ENCODE measurements at regions not wholly inside any gene's neighbourhood (a gene's known extent, or its start where the extent isn't known, plus 50 kb on each side); places are given as distances from the start of the nearest gene placed in this dataset.

DNA sequence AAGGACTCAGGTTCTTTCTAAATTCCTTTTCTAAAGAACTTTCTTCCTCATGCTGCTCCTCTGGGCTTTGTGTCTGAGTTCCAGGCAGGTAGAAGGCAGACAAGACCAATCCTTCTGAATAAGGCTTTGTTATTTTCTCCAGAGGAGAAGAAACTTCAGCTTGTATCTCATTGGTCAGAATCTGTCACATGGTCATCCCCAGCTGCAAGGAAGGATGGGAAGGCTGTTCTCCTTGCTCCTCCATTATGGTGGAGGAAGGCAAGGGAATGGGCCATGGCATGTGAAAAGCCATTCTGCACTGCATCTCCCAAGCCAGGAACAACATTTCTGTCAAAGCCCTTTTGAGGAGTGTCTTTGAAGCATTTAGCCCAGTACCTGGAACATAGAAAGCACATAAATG is 50.6 kb upstream of the NTPCR start:
- H3K4me3 ChIP-seq (ENCODE audit: control insufficient read depth, low read depth, low read length), result no peak overlapping the region
- DNase-seq (ENCODE audit: low read depth), result no peak
- TF ChIP-seq, protein P1, sequence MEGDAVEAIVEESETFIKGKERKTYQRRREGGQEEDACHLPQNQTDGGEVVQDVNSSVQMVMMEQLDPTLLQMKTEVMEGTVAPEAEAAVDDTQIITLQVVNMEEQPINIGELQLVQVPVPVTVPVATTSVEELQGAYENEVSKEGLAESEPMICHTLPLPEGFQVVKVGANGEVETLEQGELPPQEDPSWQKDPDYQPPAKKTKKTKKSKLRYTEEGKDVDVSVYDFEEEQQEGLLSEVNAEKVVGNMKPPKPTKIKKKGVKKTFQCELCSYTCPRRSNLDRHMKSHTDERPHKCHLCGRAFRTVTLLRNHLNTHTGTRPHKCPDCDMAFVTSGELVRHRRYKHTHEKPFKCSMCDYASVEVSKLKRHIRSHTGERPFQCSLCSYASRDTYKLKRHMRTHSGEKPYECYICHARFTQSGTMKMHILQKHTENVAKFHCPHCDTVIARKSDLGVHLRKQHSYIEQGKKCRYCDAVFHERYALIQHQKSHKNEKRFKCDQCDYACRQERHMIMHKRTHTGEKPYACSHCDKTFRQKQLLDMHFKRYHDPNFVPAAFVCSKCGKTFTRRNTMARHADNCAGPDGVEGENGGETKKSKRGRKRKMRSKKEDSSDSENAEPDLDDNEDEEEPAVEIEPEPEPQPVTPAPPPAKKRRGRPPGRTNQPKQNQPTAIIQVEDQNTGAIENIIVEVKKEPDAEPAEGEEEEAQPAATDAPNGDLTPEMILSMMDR (conservative IDR thresholded peaks at IDR 0.05; ENCODE audit: control insufficient read depth, insufficient read depth, low read depth, low read length), result no peak
